HTR-8/SVneo (cell line): ENCODE measurements at regions not wholly inside any gene's neighbourhood (a gene's known extent, or its start where the extent isn't known, plus 50 kb on each side); places are given as distances from the start of the nearest gene placed in this dataset.
"Not testable (repeated sequence)": the region's sequence is repeated elsewhere in the genome, so short reads cannot be mapped to it uniquely, and the experiment has no call there.

ENCODE experiments used
- DNase-seq: peaks from one replicate; pipeline ENCODE4 v3.0.0; 2011; ENCODE audit warnings: low spot score, mixed read lengths; ENCODE audit not compliant: insufficient read length
- FAIRE-seq: peaks from 2 replicates; lab custom pipeline; 2011; peaks lifted over from hg19 to GRCh38; lab: Jason Lieb, UNC

GRCh38 chr6:168848797-168849196 lies 404.8 kb downstream of the THBS2 start:
- FAIRE-seq: no peak
- no peak for DNase-seq

GRCh38 chr6:168844821-168845609 lies 404.0 kb downstream of the SMOC2 start:
- DNase-seq: no peak
- FAIRE-seq: no peak

GRCh38 chr6:168842632-168843212 lies 401.7 kb downstream of the SMOC2 start:
- FAIRE-seq: not testable (repeated sequence)

GRCh38 chr6:168841609-168842278 lies 400.8 kb downstream of the SMOC2 start:
- FAIRE-seq (no peak), DNase-seq (no peak)

More at GRCh38 chr6:168842632-168843212, 401.7 kb downstream of the SMOC2 start:
- not testable (repeated sequence) for DNase-seq

- not testable (repeated sequence) for DNase-seq, FAIRE-seq
Observed at GRCh38 chr6:168840932-168841331, 399.9 kb downstream of the SMOC2 start.

GRCh38 chr6:168840299-168840698 lies 399.3 kb downstream of the SMOC2 start:
- not testable (repeated sequence) for DNase-seq, FAIRE-seq

GRCh38 chr6:168838037-168838399 lies 397.0 kb downstream of the SMOC2 start:
- DNase-seq: no peak

GRCh38 chr6:168837254-168838036 lies 396.5 kb downstream of the SMOC2 start:
- DNase-seq (no peak), FAIRE-seq (no peak)

More at GRCh38 chr6:168838037-168838399, 397.0 kb downstream of the SMOC2 start:
- no peak for FAIRE-seq

- FAIRE-seq: no peak
- DNase-seq: no peak
Observed at GRCh38 chr6:168835991-168836390, 395.0 kb downstream of the SMOC2 start.

GRCh38 chr6:168834801-168835200 lies 393.8 kb downstream of the SMOC2 start:
- FAIRE-seq (no peak), DNase-seq (no peak)

GRCh38 chr6:168834042-168834587 lies 393.1 kb downstream of the SMOC2 start:
- FAIRE-seq (no peak), DNase-seq (no peak)

GRCh38 chr6:168828800-168829199 lies 387.8 kb downstream of the SMOC2 start:
- DNase-seq: peak; percentile 18
- no peak for FAIRE-seq

- DNase-seq (no peak), FAIRE-seq (no peak)
Observed at GRCh38 chr6:168828035-168828434, 387.1 kb downstream of the SMOC2 start.

GRCh38 chr6:168827586-168827871 lies 386.5 kb downstream of the SMOC2 start:
- FAIRE-seq: no peak
- no peak for DNase-seq

GRCh38 chr6:168826726-168827585 lies 386.0 kb downstream of the SMOC2 start:
- FAIRE-seq: no peak
- DNase-seq: no peak

GRCh38 chr6:168826078-168826390 lies 385.1 kb downstream of the SMOC2 start:
- FAIRE-seq: no peak
- no peak for DNase-seq

GRCh38 chr6:168825226-168826077 lies 384.5 kb downstream of the SMOC2 start:
- no peak for FAIRE-seq
- DNase-seq: no peak

GRCh38 chr6:168823397-168824212 lies 382.6 kb downstream of the SMOC2 start:
- DNase-seq (no peak), FAIRE-seq (no peak)
